Eye (tissue), 1 donor: ENCODE measurements at regions not wholly inside any gene's neighbourhood (a gene's known extent, or its start where the extent isn't known, plus 50 kb on each side); places are given as distances from the start of the nearest gene placed in this dataset.

Experiments
- DNase-seq: peaks from one replicate; pipeline ENCODE4 v3.0.0-alpha.2; 2015

DNA sequence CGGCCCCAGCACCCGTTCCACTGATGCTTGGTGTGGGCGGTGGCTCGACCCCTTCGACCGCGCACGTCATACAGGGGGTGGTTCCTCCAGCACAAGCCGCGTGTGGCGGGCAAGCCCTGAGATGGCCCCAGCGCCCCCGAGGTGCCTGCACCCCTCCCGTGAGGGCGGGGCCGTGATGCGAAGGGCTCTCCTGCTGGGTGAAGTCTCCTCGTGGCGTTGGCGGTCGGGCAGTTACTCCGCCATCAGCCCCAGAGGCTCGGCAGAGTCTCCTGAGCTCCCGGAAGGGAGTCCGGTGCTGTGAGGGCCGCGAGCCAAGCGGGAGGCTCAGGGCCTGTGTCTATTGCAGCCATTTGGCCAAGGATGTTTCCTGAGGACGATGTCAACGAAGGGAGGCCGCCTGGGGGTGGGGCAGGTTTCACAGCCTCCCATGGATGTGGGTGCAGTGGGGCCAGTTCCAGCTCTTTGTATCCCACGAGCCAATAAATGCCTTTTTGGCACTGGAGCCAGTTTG, 78.1 kb upstream of the GALNT9 start:
- no peak for DNase-seq

GRCh38 chr12:132406493-132407450, 77.4 kb upstream of the GALNT9 start:
- no peak for DNase-seq

DNA sequence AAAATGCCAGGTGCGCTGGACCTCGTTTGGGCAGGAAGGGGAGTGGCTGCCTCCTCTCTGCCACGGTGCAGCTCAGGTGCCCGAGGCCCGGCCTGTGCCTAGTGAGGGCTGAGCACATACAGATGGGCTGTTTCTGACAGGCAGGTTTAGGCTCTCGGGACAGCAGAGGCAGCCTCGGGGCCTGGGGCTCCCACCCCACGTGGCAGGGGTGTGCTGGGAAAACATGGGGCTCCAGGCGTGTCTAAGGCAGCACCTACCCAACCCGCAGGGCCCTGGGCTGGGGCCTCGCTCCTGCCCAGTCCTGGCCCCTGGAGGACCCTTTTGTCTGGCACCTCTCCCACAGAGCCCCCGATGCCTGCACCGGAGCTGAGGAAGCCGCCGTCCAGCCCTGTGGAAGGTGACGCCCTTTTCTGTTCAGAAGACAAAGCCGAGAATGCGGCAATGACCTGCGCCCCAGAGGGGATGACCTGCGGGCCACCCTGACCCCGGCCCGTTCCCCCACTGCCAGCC, 76.4 kb upstream of the GALNT9 start:
- DNase-seq, result no peak

GRCh38 chr12:132404951-132405741, 75.8 kb upstream of the GALNT9 start:
- no peak for DNase-seq

DNA sequence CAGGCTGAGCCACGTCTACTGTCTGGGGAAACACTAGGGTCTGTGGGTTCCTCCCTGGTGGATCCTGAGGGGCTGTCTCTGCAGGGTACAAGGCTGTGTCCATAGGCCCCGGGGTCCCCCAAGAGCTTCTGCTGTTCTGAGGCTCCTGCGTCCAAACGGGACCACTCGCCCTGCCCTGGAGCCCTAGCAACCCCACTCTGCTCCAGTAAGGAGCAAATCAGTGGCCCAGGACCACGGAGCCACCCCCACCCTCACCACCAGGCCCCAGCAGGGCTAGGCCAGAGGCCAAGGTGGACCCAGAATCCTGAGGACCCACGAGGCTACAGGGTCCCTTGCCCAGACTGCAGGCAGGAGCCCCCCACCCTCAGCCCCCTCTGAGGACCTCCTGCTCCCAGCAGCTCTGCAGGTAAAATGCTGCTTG, 75.1 kb upstream of the GALNT9 start:
- DNase-seq, result no peak

DNA sequence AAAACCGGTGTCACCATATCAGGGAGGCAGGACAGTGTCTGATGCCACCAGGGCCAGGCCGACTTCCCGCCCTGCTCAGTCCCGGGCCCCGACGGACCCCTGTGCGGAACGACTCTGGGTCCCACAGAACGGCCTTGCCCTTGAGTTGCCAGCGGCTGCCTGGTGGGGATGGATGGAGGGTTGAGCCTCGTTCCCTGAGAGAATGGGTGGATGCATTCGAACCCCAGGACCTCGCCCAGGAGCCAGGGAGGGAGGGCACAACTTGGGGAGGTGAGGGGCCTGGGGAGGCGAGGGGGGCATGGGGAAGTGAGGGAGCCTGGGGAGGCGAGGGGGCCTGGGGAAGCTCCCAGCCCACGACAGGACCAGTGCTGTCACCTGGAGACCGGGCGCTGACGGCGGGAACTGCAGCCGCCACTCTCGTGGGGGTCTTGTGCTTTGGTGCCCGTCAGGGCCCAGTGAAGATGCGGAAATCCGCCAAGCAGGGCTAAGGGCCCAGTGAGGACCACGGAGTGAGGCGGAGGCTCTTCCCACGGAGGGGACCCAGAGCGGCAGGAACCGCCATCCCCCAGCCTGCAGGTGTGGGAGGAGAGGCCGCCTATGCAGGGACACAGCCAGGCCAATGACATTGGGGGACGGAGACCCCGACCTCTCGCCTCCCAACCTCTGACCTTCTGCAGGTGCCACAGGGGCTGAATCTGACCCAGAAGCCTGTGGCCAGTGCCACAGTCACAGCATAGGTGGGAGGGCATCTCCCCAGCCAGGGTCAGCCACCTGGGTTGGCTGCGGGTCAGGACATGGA, 74.4 kb upstream of the GALNT9 start:
- DNase-seq, result no peak

GRCh38 chr12:132402831-132403416, 73.5 kb upstream of the GALNT9 start:
- no peak for DNase-seq

- no peak for DNase-seq
These were observed 72.6 kb upstream of the GALNT9 start for GRCh38 chr12:132401982-132402381.

DNA sequence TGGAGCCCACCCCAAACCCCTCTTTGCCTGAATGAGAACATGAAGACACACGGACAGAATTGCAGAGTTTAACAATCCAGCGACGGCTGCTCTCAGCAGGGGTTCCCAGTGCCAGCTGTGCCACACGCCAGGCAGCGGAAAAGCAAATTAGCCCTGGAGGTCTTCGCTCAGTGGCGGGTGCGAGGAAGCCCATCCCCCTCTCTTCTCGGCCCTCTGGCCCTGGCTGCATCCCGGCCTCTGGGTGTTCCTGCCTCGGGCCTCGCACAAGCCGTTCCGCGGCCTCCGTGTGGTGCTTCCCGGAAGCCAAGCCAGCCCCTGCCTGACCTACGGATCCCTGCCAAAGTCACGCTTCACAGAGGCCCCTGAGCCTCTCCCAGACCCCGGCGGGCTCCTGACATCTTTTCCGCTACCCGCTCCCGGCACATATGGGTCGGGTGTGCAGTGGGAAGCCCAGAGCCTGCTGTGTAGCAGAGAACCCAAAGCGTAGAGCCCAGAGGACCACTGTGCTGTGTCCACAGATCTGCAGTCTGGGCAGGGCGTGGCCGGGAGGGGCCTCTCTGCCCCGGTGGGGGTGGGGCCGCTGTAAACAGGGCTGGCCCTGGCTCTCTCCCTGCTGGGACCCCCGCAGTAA, 70.7 kb upstream of the GALNT9 start:
- peak; percentile 68 for DNase-seq

DNA sequence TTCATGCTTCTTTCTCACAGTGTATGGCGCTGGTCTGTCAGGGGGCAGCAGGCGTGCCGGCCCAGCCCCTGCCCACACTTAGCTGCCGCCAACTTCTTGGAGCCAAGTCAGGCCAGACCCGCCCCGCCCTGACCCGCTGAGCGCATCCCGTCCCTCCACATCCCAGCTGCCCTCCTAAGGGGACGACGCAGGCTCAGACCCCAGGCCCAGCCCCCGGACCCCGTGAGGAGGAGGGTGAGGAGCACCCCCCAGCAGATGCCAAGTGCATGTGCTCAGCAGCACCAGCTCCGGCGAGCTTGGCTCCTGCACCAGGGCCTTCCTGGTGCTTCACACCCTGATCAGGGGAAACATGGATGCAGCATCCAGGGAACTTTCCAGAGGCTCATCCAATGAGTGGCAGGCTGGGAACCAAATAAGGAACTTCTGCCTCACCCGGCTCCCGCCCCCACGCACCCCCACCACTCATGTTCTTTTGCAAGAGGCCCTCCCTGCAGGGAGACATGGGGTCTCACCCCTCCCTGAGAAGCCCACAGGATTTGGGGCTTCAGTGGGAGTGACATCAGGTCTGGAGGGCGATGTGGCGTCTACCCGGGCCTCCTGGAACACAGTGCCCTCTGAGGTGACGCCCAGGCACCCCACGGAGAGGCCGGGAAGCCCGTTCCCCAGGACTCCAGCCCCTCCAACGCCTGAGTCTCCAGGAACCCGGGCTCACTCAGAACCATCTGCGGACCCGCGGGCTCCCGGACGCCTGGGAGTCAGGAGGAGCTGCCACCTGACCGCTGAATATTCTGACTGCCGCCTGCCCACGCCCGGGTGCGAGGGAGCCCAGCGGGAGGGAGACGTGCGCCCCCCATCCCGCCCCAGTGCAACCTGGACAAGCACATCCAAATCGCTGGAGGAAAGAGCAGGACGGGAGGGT, 70.0 kb upstream of the GALNT9 start:
- DNase-seq, result no peak

GRCh38 chr12:132398386-132398991, 69.1 kb upstream of the GALNT9 start:
- DNase-seq, result no peak

- no peak for DNase-seq
These were observed 68.6 kb upstream of the GALNT9 start for GRCh38 chr12:132397934-132398385.

DNA sequence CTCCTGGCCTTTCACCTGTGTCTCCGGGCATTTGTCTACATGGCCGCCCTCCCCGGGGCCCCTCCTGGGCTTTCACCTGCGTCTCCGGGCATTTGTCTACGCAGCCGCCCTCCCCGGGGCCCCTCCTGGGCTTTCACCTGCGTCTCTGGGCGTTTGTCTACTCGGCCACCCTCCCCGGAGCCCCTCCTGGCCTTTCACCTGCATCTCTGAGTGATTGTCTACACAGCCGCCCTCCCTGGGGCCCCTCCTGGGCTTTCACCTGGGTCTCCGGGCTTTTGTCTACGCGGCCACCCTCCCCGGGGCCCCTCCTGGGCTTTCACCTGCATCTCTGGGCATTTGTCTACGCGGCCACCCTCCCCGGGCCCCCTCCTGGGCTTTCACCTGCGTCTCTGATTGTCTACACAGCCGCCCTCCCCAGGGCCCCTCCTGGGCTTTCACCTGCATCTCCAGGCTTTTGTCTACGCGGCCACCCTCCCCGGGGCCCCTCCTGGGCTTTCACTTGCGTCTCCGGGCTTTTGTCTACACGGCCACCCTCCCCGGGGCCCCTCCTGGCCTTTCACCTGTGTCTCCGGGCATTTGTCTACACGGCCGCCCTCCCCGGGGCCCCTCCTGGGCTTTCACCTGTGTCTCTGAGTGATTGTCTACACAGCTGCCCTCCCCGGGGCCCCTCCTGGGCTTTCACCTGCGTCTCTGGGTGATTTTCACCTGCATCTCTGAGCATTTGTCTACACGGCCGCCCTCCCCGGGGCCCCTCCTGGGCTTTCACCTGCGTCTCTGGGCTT, 68.0 kb upstream of the GALNT9 start:
- DNase-seq, result no peak

DNA sequence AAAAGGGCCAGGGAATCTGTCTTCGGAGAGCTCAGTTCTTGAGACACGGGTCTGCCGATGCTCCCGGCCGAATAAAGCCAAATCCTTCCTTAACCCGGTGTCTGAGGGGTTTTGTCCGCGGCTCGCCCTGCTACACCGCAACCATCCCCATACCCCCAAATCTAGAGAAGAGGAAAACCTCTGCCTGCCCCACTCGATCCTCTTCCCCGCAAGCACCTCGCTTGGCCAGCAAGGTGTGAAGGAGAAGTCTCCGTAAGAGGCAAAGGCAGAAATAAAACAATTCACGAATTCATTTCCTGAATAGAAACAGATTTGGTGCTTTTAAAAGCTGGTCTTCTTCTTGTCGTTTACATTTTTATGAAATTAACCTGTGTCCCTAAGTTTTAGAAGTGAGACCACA, 67.3 kb upstream of the GALNT9 start:
- DNase-seq, result no peak

- no peak for DNase-seq
These were observed 66.5 kb upstream of the GALNT9 start for GRCh38 chr12:132395908-132396305.

- no peak for DNase-seq
These were observed 66.0 kb upstream of the GALNT9 start for GRCh38 chr12:132395192-132395907.

- DNase-seq, result no peak
These were observed 64.9 kb upstream of the GALNT9 start for GRCh38 chr12:132393991-132394949.
